Cardiac muscle cell (in vitro differentiated cells and primary cell): ENCODE measurements at regions not wholly inside any gene's neighbourhood (a gene's known extent, or its start where the extent isn't known, plus 50 kb on each side); places are given as distances from the start of the nearest gene placed in this dataset.

Source experiments
- DNase-seq, 2 donors: peaks; one replicate each; pipeline versions ENCODE4 v3.0.0 to v3.0.0-alpha.2; 2010 to 2017; ENCODE audit warnings: low read depth in 1 of 2, low spot score in 1 of 2
- H3K27ac ChIP-seq: fragments of 200-600 bp; sonication (generic); 2 replicates; pipeline ENCODE4 v1.5.1; 2016
- H3K27me3 ChIP-seq: fragments of 200-600 bp; sonication (generic); 2 replicates; pipeline ENCODE4 v1.6.0; 2016; ENCODE audit warnings: control low read depth
- H3K36me3 ChIP-seq: fragments of 200-600 bp; sonication (generic); 2 replicates; pipeline ENCODE4 v1.5.1; 2016; ENCODE audit warnings: control low read depth
- H3K4me1 ChIP-seq: fragments of 200-600 bp; sonication (generic); 2 replicates; pipeline ENCODE4 v1.8.1; 2017; ENCODE audit warnings: low read depth, mild to moderate bottlenecking, mixed run types
- H3K4me3 ChIP-seq: fragments of 200-600 bp; sonication (generic); 2 replicates; pipeline ENCODE4 v1.5.1; 2016; ENCODE audit warnings: mild to moderate bottlenecking
- H3K9me3 ChIP-seq: fragments of 200-600 bp; sonication (generic); 2 replicates; pipeline ENCODE4 v1.5.1; 2017; ENCODE audit warnings: low read depth, mild to moderate bottlenecking, control low read depth
- CTCF ChIP-seq: IDR thresholded peaks from 2 replicates; pipeline ENCODE4 v1.5.1; 2012; ENCODE audit warnings: low read depth, mild to moderate bottlenecking, low read length

- Histone ChIP-seq H3K4me1 (no peaks in the 10 kb centered on the region), H3K36me3 (no peaks in the 10 kb centered on the region), H3K4me3 (no peak overlapping the region), H3K9me3 (no peaks in the 10 kb centered on the region), H3K27ac (no peak overlapping the region), H3K27me3 (no peaks in the 10 kb centered on the region)
- no peak for DNase-seq
- TF ChIP-seq CTCF: no peak
Observed at GRCh38 chr10:58094985-58095718, 172.5 kb downstream of the IPMK start.

- no peaks in the 10 kb centered on the region for H3K36me3 ChIP-seq
- H3K4me3 ChIP-seq: no peak overlapping the region
- no peak for DNase-seq
- H3K4me1 ChIP-seq: no peaks in the 10 kb centered on the region
- no peak overlapping the region for H3K27ac ChIP-seq
- TF ChIP-seq CTCF: no peak
- no peaks in the 10 kb centered on the region for H3K27me3 ChIP-seq
- H3K9me3 ChIP-seq: no peaks in the 10 kb centered on the region
Observed at GRCh38 chr10:58091886-58092285, 175.8 kb downstream of the IPMK start.

GRCh38 chr10:58089739-58090138 is 178.0 kb downstream of the IPMK start:
- Histone ChIP-seq H3K4me3 (no peak overlapping the region), H3K9me3 (no peaks in the 10 kb centered on the region), H3K4me1 (no peaks in the 10 kb centered on the region), H3K27ac (no peak overlapping the region), H3K36me3 (no peaks in the 10 kb centered on the region), H3K27me3 (no peaks in the 10 kb centered on the region)
- TF ChIP-seq CTCF: no peak
- no peak for DNase-seq

GRCh38 chr10:58087896-58088295 is 179.8 kb downstream of the IPMK start:
- Histone ChIP-seq H3K27ac (no peak overlapping the region), H3K4me3 (no peak overlapping the region), H3K4me1 (no peaks in the 10 kb centered on the region), H3K9me3 (no peaks in the 10 kb centered on the region), H3K27me3 (no peaks in the 10 kb centered on the region), H3K36me3 (no peaks in the 10 kb centered on the region)
- no peak for TF ChIP-seq CTCF
- DNase-seq: no peak

- Histone ChIP-seq H3K4me3 (no peak overlapping the region), H3K9me3 (no peaks in the 10 kb centered on the region), H3K27me3 (no peaks in the 10 kb centered on the region), H3K27ac (no peak overlapping the region), H3K4me1 (no peaks in the 10 kb centered on the region), H3K36me3 (no peaks in the 10 kb centered on the region)
- no peak for TF ChIP-seq CTCF
- DNase-seq: no peak
Observed at GRCh38 chr10:58086763-58087150, 180.9 kb downstream of the IPMK start.
